H9 (cell line): ENCODE measurements at regions not wholly inside any gene's neighbourhood (a gene's known extent, or its start where the extent isn't known, plus 50 kb on each side); places are given as distances from the start of the nearest gene placed in this dataset.

ENCODE experiments used
- DNase-seq: peaks from one replicate; pipeline ENCODE4 v3.0.0-alpha.2; 2017
- H2AFZ ChIP-seq: one replicate; pipeline ENCODE4 v1.6.1; 2013; ENCODE audit warnings: mild to moderate bottlenecking, low read length, control low read depth, moderate library complexity
- H2AK5ac ChIP-seq: 2 replicates; pipeline ENCODE4 v1.6.1; 2013; ENCODE audit warnings: low read length, control low read depth, mixed read lengths; ENCODE audit not compliant: insufficient read length
- H2BK120ac ChIP-seq: one replicate; pipeline ENCODE4 v1.6.1; 2013; ENCODE audit warnings: low read depth, mild to moderate bottlenecking, low read length, control low read depth, inconsistent platforms; ENCODE audit not compliant: poor library complexity, severe bottlenecking
- H2BK12ac ChIP-seq: 2 replicates; pipeline ENCODE4 v1.6.1; 2013; ENCODE audit warnings: low read length, control low read depth, mixed read lengths, low read depth; ENCODE audit not compliant: insufficient read length
- H2BK15ac ChIP-seq: 2 replicates; pipeline ENCODE4 v1.6.1; 2013; ENCODE audit warnings: low read depth, low read length, control low read depth
- H2BK20ac ChIP-seq: one replicate; pipeline ENCODE4 v1.6.1; 2013; ENCODE audit warnings: low read depth, mild to moderate bottlenecking, low read length, control low read depth, inconsistent platforms; ENCODE audit not compliant: poor library complexity, severe bottlenecking
- H2BK5ac ChIP-seq: 2 replicates; pipeline ENCODE4 v1.6.1; 2013; ENCODE audit warnings: low read length, control low read depth, mixed read lengths; ENCODE audit not compliant: insufficient read length
- H3K14ac ChIP-seq: 2 replicates; pipeline ENCODE4 v1.6.1; 2013; ENCODE audit warnings: low read length, control low read depth; ENCODE audit not compliant: insufficient read depth
- H3K18ac ChIP-seq: 2 replicates; pipeline ENCODE4 v1.6.1; 2013; ENCODE audit warnings: low read depth, mild to moderate bottlenecking, mixed read lengths, low read length, control low read depth; ENCODE audit not compliant: insufficient read length
- H3K23ac ChIP-seq: 2 replicates; pipeline ENCODE4 v1.6.1; 2013; ENCODE audit warnings: low read length, control low read depth, mixed read lengths, low read depth; ENCODE audit not compliant: insufficient read length
- H3K23me2 ChIP-seq: 2 replicates; pipeline ENCODE4 v1.6.1; 2013; ENCODE audit warnings: low read depth, mild to moderate bottlenecking, mixed read lengths, low read length, control low read depth; ENCODE audit not compliant: insufficient read length, poor library complexity, severe bottlenecking
- H3K27ac ChIP-seq: 2 replicates; pipeline ENCODE4 v1.5.1; 2013; ENCODE audit warnings: low read length, control low read depth, mixed read lengths, low read depth; ENCODE audit not compliant: insufficient read length
- H3K27me3 ChIP-seq: 2 replicates; pipeline ENCODE4 v1.6.1; 2013; ENCODE audit warnings: low read length, control low read depth, inconsistent platforms; ENCODE audit not compliant: insufficient read depth
- H3K4ac ChIP-seq: 2 replicates; pipeline ENCODE4 v1.6.1; 2013; ENCODE audit warnings: low read depth, mild to moderate bottlenecking, control low read depth, inconsistent platforms, low read length, moderate library complexity
- H3K4me1 ChIP-seq: 2 replicates; pipeline ENCODE4 v1.6.1; 2013; ENCODE audit warnings: low read length, control low read depth, inconsistent platforms; ENCODE audit not compliant: insufficient read depth
- H3K4me2 ChIP-seq: 2 replicates; pipeline ENCODE4 v1.6.1; 2013; ENCODE audit warnings: low read length, control low read depth, mixed read lengths; ENCODE audit not compliant: insufficient read length, insufficient read depth
- H3K56ac ChIP-seq: 2 replicates; pipeline ENCODE4 v1.6.1; 2013; ENCODE audit warnings: low read depth, mild to moderate bottlenecking, mixed read lengths, low read length, control low read depth; ENCODE audit not compliant: insufficient read length
- H3K79me1 ChIP-seq: 2 replicates; pipeline ENCODE4 v1.6.1; 2013; ENCODE audit warnings: low read depth, mild to moderate bottlenecking, moderate library complexity, low read length, control low read depth, inconsistent platforms; ENCODE audit not compliant: insufficient read depth, poor library complexity, severe bottlenecking
- H3K79me2 ChIP-seq: 2 replicates; pipeline ENCODE4 v1.6.1; 2013; ENCODE audit warnings: low read length, control low read depth, inconsistent platforms; ENCODE audit not compliant: insufficient read depth
- H3K9ac ChIP-seq: 2 replicates; pipeline ENCODE4 v1.6.1; 2013; ENCODE audit warnings: low read length, control low read depth, mixed read lengths; ENCODE audit not compliant: insufficient read length; ENCODE audit errors: extremely low read depth
- H3K9me3 ChIP-seq: one replicate; pipeline ENCODE4 v1.6.1; 2013; ENCODE audit warnings: low read depth, low read length, inconsistent platforms; ENCODE audit not compliant: control insufficient read depth
- H3T11ph ChIP-seq: one replicate; pipeline ENCODE4 v1.6.1; 2013; ENCODE audit warnings: mild to moderate bottlenecking, low read length, control low read depth, inconsistent platforms
- H4K20me1 ChIP-seq: one replicate; pipeline ENCODE4 v1.6.1; 2013; ENCODE audit not compliant: control insufficient read depth, insufficient read length, insufficient read depth
- H4K5ac ChIP-seq: 2 replicates; pipeline ENCODE4 v1.6.1; 2013; ENCODE audit warnings: low read depth, mild to moderate bottlenecking, mixed read lengths, low read length, control low read depth; ENCODE audit not compliant: insufficient read length
- H4K8ac ChIP-seq: replicated peaks from 2 replicates; pipeline ENCODE4 v1.6.1; 2013; ENCODE audit warnings: low read length, control low read depth, mixed read lengths, low read depth; ENCODE audit not compliant: insufficient read length
- H4K91ac ChIP-seq: 2 replicates; pipeline ENCODE4 v1.6.1; 2013; ENCODE audit warnings: low read depth, mild to moderate bottlenecking, moderate library complexity, mixed read lengths, low read length, control low read depth; ENCODE audit not compliant: insufficient read length
- H3K27ac Mint-ChIP-seq, 3 experiments: 2 replicates in 2 of 3; 3 replicates in 1 of 3; pipeline ENCODE4 v1.8.0; 2020 to 2021; ENCODE audit warnings: mixed read lengths in 3 of 3, mild to moderate bottlenecking in 1 of 3, moderate library complexity in 1 of 3
- H3K27me3 Mint-ChIP-seq: 2 replicates; pipeline ENCODE4 v1.8.0; 2021; ENCODE audit warnings: low read depth, mild to moderate bottlenecking, moderate library complexity, mixed read lengths
- H3K36me3 Mint-ChIP-seq, 3 experiments: 2 replicates in 2 of 3; 3 replicates in 1 of 3; pipeline ENCODE4 v1.8.0; 2020 to 2021; ENCODE audit warnings: low read depth in 3 of 3, mixed read lengths in 3 of 3; ENCODE audit not compliant: insufficient read depth in 1 of 3
- H3K4me1 Mint-ChIP-seq, 2 experiments: 2 replicates each; pipeline ENCODE4 v1.8.0; 2020; ENCODE audit warnings: mixed read lengths in 2 of 2
- H3K4me3 Mint-ChIP-seq, 2 experiments: 2 replicates in 1 of 2; 3 replicates in 1 of 2; pipeline ENCODE4 v1.8.0; 2020 to 2021; ENCODE audit warnings: mild to moderate bottlenecking in 2 of 2, mixed read lengths in 2 of 2, moderate library complexity in 1 of 2
- H3K9me3 Mint-ChIP-seq, 2 experiments: 2 replicates in 1 of 2; 3 replicates in 1 of 2; pipeline ENCODE4 v1.8.0; 2020; ENCODE audit warnings: mild to moderate bottlenecking in 2 of 2, mixed read lengths in 2 of 2, moderate library complexity in 1 of 2
- WGBS: extraction: QIAGEN DNeasy Blood & Tissue Kit; methylation state at CpG from one replicate; pipeline ENCODE4 v1.1.7; 2013; ENCODE audit warnings: missing lambda C conversion rate, low lambda C conversion rate, mixed read lengths; ENCODE audit not compliant: insufficient read length; ENCODE audit errors: extremely low coverage; 5-methylcytosine and 5-hydroxymethylcytosine counted together
- TF ChIP-seq, protein P1 (sequence below): fragments of 200-600 bp; sonication (generic); conservative IDR thresholded peaks from 3 replicates; pipeline ENCODE4 v1.8.0; 2021; ENCODE audit warnings: antibody characterized with exemption, mild to moderate bottlenecking

DNA sequence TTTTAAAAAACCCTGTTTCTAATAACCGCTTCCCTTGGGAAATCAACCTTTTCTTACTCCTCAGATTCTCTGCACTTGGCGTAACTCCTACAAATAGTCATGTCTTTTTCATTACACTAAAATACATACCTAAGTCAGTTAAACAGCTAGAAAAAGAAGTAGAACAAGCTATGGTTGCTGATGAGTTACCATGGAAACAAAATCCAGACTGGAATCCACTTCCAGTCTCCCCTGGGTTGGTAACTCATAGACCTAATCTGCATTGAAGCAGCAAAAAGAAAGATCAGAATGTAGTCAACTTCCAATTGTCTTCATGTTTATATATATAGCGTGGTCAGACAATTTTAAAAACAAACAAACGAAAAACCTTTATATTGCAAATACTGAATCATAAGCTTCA, 260.8 kb upstream of the LRRN1 start:
- Mint-ChIP-seq H3K27me3 (no peaks in the 10 kb centered on the region; the same call in 1 of the 2 replicates), H3K4me1 (no peaks in the 10 kb centered on the region), H3K4me3 (no peak overlapping the region), H3K27ac (no peak overlapping the region), H3K36me3 (no peaks in the 10 kb centered on the region), H3K9me3 (no peaks in the 10 kb centered on the region)
- Histone ChIP-seq H3K14ac (no peak overlapping the region), H3K79me2 (no peaks in the 10 kb centered on the region), H3K56ac (no peak overlapping the region), H3K4me1 (no peaks in the 10 kb centered on the region), H3K4ac (no peak overlapping the region), H3K79me1 (no peaks in the 10 kb centered on the region), H4K20me1 (no peaks in the 10 kb centered on the region), H2BK120ac (no peak overlapping the region), H3K4me2 (no peak overlapping the region), H2BK15ac (no peak overlapping the region), H3K23me2 (no peaks in the 10 kb centered on the region), H4K5ac (no peak overlapping the region), H4K8ac (no peak overlapping the region), H2AFZ (no peak overlapping the region), H2BK5ac (no peak overlapping the region), H3K23ac (no peak overlapping the region), H3K9ac (no peak overlapping the region), H3K27me3 (no peaks in the 10 kb centered on the region), H2BK12ac (no peak overlapping the region), H3T11ph (no peak overlapping the region), H2AK5ac (no peak overlapping the region), H3K18ac (no peak overlapping the region), H4K91ac (no peak overlapping the region), H2BK20ac (no peak overlapping the region), H3K9me3 (no peaks in the 10 kb centered on the region), H3K27ac (no peak overlapping the region)
- TF ChIP-seq, protein P1, sequence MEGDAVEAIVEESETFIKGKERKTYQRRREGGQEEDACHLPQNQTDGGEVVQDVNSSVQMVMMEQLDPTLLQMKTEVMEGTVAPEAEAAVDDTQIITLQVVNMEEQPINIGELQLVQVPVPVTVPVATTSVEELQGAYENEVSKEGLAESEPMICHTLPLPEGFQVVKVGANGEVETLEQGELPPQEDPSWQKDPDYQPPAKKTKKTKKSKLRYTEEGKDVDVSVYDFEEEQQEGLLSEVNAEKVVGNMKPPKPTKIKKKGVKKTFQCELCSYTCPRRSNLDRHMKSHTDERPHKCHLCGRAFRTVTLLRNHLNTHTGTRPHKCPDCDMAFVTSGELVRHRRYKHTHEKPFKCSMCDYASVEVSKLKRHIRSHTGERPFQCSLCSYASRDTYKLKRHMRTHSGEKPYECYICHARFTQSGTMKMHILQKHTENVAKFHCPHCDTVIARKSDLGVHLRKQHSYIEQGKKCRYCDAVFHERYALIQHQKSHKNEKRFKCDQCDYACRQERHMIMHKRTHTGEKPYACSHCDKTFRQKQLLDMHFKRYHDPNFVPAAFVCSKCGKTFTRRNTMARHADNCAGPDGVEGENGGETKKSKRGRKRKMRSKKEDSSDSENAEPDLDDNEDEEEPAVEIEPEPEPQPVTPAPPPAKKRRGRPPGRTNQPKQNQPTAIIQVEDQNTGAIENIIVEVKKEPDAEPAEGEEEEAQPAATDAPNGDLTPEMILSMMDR = no peak
- DNase-seq = no peak
- no CpG with 5 or more reads among the region's 4 CpGs for WGBS
